GM10248 (cell line): ENCODE measurements at regions not wholly inside any gene's neighbourhood (a gene's known extent, or its start where the extent isn't known, plus 50 kb on each side); places are given as distances from the start of the nearest gene placed in this dataset.

Experiments
- CTCF ChIA-PET: fragments of 300-600 bp; sonication (Branson Sonifier 250); formaldehyde crosslinking; extraction: SDS; loops from one replicate; lab custom pipeline; 2021; ENCODE audit warnings: antibody characterized with exemption; lab: Yijun Ruan, JAX
- POLR2A ChIA-PET: fragments of 350-650 bp; sonication (Branson Sonifier 250); formaldehyde crosslinking; extraction: SDS; loops from one replicate; lab custom pipeline; 2020; ENCODE audit warnings: antibody characterized with exemption; lab: Yijun Ruan, JAX
- DNase-seq: peaks from one replicate; pipeline ENCODE4 v3.0.0; 2012; ENCODE audit errors: extremely low spot score
- CTCF ChIP-seq: IDR thresholded peaks from 2 replicates; pipeline ENCODE4 v1.5.1; 2012; ENCODE audit warnings: mild to moderate bottlenecking, low read depth; ENCODE audit errors: extremely low read depth, missing control alignments, control extremely low read depth

DNA sequence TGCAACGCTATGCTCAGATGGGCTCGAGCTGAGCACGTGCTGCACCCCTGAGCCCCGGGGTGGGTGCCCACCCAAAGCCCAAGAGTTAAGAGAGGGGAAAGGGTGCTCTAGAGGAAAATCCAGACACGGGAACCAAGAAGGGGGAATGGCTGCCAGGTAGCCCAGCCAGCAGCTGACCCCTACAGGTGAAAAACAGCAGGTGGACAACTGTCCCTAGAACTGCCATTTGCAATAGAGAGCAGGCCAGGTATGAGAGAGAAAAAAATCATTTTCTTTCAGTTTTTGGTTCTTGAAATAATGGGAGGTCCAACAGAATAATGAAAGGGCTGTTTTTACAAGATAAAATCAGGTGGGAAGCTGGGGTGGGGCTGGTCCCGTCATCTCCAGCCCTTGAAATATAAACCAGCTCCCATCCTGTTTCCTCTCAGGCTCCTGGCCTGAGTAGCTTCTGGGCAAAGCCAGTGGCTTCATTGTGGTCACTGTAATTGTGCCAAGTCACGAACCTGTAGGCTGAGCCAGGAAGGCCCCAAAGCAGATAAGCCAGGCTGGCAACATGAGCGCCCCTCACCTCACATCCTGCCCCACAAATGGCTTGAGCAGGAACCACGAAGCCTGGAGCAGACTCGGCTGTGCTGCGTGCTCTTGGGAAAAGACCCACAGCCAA, 257.8 kb downstream of the SNX10 start:
- CTCF ChIA-PET = interaction anchor here (0.8 to 2.8 kb wide), 4 partner anchors 11 to 59 kb away, joined by 3 to 9 read pairs (median 3); no protein-coding TSS in a partner anchor
- TF ChIP-seq CTCF = no peak
- POLR2A ChIA-PET = no interaction called here
- DNase-seq = no peak

- no peak for DNase-seq
- CTCF ChIA-PET = interaction anchor here (1.0 to 2.8 kb wide), 3 partner anchors 10 to 58 kb away, joined by 3 to 9 read pairs (median 3); no protein-coding TSS in a partner anchor
- no peak for TF ChIP-seq CTCF
- POLR2A ChIA-PET = no interaction called here
Measured at GRCh38 chr7:26550492-26550891, 258.8 kb downstream of the SNX10 start.

DNA sequence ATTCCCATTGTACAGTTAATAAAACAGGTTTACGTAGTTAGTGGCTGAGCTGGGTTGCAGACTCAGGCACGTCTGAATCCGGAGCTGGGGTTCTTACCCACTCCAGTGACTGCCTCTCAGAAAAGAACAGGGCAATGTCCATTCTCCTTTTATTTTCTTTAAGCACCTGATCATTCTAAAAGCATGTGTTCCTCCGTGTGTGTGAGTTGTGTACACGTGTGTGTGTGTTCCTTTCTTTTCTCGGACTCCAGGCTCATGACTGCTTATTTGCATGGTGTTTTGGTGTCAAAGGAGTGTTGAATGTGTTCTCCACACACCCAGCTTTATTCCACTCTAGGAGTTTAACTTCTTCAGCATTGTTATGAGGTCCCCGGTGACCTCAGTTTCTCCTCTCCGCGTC, 260.1 kb downstream of the SNX10 start:
- no peak for TF ChIP-seq CTCF
- CTCF ChIA-PET = interaction anchor here (2.8 kb wide), 1 partner anchor 9 kb away, joined by 9 read pairs; no protein-coding TSS in a partner anchor
- no peak for DNase-seq
- POLR2A ChIA-PET = no interaction called here

- ChIA-PET CTCF (interaction anchor here (1.2 kb wide), 1 partner anchor 9 kb away, joined by 4 read pairs; no protein-coding TSS in a partner anchor), POLR2A (no interaction called here)
- TF ChIP-seq CTCF = no peak
- no peak for DNase-seq
Measured at GRCh38 chr7:26553128-26553527, 261.5 kb downstream of the SNX10 start.

- ChIA-PET CTCF (interaction anchor here (1.2 kb wide), 1 partner anchor 9 kb away, joined by 4 read pairs; no protein-coding TSS in a partner anchor), POLR2A (no interaction called here)
- no peak for DNase-seq
- no peak for TF ChIP-seq CTCF
Measured at GRCh38 chr7:26553582-26553981, 261.9 kb downstream of the SNX10 start.

DNA sequence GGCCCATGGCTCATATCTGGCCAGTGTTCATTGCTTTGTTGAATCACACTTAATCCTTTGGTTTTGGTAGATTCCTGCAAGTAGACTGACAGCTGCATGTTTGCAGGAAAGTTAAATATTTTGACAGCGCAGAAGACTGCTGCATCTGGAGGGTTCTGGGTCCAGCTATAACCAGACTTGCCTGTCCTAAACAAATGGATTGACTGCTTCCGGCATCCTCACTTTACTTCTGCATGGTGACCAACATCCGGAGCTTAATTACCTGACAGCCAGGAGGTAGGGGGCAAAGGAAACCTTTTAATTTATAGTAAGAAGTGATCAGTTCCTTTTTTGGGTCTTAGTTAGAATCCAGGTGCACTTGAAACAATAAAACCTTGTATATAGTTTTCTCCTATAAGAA, 263.3 kb downstream of the SNX10 start:
- ChIA-PET CTCF (no interaction called here), POLR2A (no interaction called here)
- TF ChIP-seq CTCF = no peak
- no peak for DNase-seq
